ENCODE measurements at regions not wholly inside any gene's neighbourhood (a gene's known extent, or its start where the extent isn't known, plus 50 kb on each side); places are given as distances from the start of the nearest gene placed in this dataset.

DNA sequence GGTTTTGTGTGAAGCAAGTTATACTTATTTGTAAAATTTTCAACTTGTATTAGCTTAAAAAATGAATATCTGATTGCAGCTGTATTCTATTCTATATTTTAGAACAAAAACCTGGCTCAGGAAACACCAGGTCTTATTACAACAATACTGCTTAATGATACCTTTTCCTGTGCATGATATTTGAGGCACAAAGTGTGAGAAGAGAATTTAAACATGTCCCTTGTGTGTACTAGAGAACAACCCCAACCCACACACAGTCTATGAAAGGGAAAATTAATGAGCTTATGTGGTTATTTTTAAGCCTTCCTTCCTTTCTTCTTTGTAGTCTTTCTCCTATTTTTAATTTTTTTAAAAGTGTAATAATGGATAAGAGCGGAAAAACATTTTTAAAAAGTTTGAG lies 122.6 kb upstream of the MON1B start:
- intact Hi-C loops (cut with DNase I) = no loop called here
- no peaks in the 10 kb centered on the region for H3K9me3 ChIP-seq
- DNase-seq = no peak

DNA sequence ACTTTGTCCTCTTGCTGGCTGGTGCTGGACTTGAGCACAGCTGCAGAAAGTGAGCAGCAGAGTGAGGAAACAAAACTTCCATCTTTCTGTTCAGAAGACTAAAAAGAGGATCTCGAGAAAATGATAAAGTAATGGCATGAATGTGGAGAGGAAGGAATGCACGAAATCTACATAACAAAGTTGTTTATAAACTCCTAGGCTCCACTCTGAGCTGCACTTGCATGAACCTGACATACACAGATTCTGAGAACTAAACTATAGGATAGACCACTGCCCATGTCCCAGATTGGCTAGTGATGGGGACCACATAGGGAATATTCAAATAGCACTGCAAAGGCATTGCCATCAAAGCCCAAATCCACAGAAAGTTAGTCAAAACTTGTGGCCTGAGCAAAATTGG lies 121.1 kb upstream of the MON1B start:
- Histone ChIP-seq H3K27me3 (no peaks in the 10 kb centered on the region), H3K4me3 (no peak overlapping the region), H3K36me3 (no peaks in the 10 kb centered on the region), H3K9ac (ENCODE audit: low read depth in 2 of 2, low read length in 2 of 2) (no peak overlapping the region), H3K9me3 (no peaks in the 10 kb centered on the region), H3K27ac (no peak overlapping the region), H3K4me1 (no peaks in the 10 kb centered on the region)
- intact Hi-C loops (cut with DNase I) = no loop called here
- TF ChIP-seq, protein P1, sequence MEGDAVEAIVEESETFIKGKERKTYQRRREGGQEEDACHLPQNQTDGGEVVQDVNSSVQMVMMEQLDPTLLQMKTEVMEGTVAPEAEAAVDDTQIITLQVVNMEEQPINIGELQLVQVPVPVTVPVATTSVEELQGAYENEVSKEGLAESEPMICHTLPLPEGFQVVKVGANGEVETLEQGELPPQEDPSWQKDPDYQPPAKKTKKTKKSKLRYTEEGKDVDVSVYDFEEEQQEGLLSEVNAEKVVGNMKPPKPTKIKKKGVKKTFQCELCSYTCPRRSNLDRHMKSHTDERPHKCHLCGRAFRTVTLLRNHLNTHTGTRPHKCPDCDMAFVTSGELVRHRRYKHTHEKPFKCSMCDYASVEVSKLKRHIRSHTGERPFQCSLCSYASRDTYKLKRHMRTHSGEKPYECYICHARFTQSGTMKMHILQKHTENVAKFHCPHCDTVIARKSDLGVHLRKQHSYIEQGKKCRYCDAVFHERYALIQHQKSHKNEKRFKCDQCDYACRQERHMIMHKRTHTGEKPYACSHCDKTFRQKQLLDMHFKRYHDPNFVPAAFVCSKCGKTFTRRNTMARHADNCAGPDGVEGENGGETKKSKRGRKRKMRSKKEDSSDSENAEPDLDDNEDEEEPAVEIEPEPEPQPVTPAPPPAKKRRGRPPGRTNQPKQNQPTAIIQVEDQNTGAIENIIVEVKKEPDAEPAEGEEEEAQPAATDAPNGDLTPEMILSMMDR (IDR thresholded peaks at IDR 0.05) = no peak
- no peak for DNase-seq

More for the DNA sequence above, 122.6 kb upstream of the MON1B start:
- H3K9ac ChIP-seq (ENCODE audit: low read depth in 2 of 2, low read length in 2 of 2) = no peak overlapping the region
- H3K27me3 ChIP-seq = no peaks in the 10 kb centered on the region
- H3K36me3 ChIP-seq = no peaks in the 10 kb centered on the region
- no peaks in the 10 kb centered on the region for H3K4me1 ChIP-seq
- TF ChIP-seq, protein P1 (IDR thresholded peaks at IDR 0.05) = no peak
- H3K27ac ChIP-seq = no peak overlapping the region
- no peak overlapping the region for H3K4me3 ChIP-seq

DNA sequence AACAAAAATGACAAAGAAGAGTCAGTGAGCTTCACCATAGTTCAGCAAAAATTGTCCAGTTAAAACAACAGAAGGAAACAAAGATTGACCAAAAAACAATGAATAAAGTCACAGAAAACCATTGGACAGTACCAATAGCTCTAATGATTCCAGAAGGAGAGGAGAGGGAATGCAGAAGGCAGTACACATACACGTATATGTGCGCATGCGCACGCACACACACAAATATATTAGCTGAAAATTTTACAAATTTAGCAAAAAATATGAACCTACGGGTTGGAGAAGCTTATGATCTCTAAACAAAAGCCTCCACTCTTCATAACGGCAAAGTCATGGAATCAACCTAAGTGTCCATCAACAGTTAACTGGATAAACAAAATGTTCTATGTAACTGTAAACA lies 120.3 kb upstream of the MON1B start:
- Histone ChIP-seq H3K36me3 (no peaks in the 10 kb centered on the region), H3K27ac (no peak overlapping the region), H3K4me3 (no peak overlapping the region), H3K9ac (ENCODE audit: low read depth in 2 of 2, low read length in 2 of 2) (no peak overlapping the region), H3K4me1 (no peaks in the 10 kb centered on the region), H3K9me3 (no peaks in the 10 kb centered on the region), H3K27me3 (no peaks in the 10 kb centered on the region)
- DNase-seq = no peak
- intact Hi-C loops (cut with DNase I) = no loop called here
- TF ChIP-seq, protein P1 (IDR thresholded peaks at IDR 0.05) = no peak

DNA sequence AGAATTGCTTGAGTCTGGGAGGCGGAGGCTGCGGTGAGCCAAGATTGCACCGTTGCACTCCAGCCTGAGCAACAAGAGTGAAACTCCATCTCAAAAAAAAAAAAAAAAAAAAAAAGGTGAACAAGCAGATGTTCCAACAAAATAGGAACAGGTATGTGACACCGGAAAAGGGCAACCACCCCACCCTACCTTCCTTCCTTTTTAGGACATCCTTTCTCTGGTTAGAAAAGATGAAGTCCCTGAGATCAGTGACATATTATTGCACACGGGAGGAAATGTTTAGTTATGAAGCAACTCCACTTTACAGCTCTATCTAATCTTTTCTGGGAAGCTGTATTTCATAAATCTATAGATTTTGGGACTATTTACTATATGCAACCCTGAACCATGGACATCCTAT lies 114.2 kb upstream of the MON1B start:
- DNase-seq = no peak
- no peaks in the 10 kb centered on the region for H3K27me3 ChIP-seq
- H3K9me3 ChIP-seq = no peaks in the 10 kb centered on the region
- no peak overlapping the region for H3K4me3 ChIP-seq
- H3K9ac ChIP-seq (ENCODE audit: low read depth in 2 of 2, low read length in 2 of 2) = no peak overlapping the region
- TF ChIP-seq, protein P1 (IDR thresholded peaks at IDR 0.05) = no peak
- no peaks in the 10 kb centered on the region for H3K4me1 ChIP-seq
- intact Hi-C loops (cut with DNase I) = no loop called here
- H3K36me3 ChIP-seq = no peaks in the 10 kb centered on the region
- no peak overlapping the region for H3K27ac ChIP-seq

DNA sequence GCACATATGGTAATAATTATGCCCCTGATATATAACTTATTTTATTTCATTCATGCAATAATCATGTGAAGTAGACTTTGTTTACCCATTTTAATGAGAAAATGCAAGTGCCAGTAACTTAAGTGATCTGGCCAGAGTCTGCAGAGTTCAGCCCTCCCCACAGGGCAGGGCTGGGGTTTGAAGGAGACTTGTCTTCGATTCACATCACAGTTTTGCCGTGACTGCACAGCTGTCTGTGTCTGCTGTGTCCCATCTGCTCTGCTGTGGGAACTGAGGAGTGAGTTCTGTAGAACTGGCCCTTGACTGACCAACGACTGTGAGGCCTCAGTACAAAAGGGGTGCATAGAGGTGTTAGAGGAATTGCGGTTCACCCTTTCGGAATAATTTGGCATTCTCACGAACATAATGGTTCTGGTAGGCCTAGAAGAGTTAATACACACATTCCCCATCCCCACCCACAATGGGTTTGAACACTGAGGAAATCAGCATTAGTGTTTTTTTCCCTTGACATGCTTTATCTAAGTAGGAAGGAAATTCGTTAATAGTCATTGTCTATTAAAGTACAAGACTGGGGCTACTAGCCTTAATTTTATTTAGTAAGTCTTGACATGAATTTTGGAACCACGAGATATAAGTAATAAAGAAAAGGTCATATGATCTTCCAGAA lies 113.6 kb upstream of the MON1B start:
- intact Hi-C loops (cut with DNase I) = no loop called here
- no peaks in the 10 kb centered on the region for H3K4me1 ChIP-seq

More for the DNA sequence above, 113.6 kb upstream of the MON1B start:
- H3K9ac ChIP-seq (ENCODE audit: low read depth in 2 of 2, low read length in 2 of 2) = no peak overlapping the region
- H3K27me3 ChIP-seq = no peaks in the 10 kb centered on the region
- H3K4me3 ChIP-seq = no peak overlapping the region
- H3K36me3 ChIP-seq = no peaks in the 10 kb centered on the region
- no peak overlapping the region for H3K27ac ChIP-seq
- no peaks in the 10 kb centered on the region for H3K9me3 ChIP-seq
- TF ChIP-seq, protein P1 (IDR thresholded peaks at IDR 0.05) = no peak
- no peak for DNase-seq

Measured in colonic mucosa (tissue), 4 donors.